ENCODE measurements at regions not wholly inside any gene's neighbourhood (a gene's known extent, or its start where the extent isn't known, plus 50 kb on each side); places are given as distances from the start of the nearest gene placed in this dataset.

- no peak for TF ChIP-seq EP300 (IDR thresholded peaks at IDR 0.05)
- no peak for TF ChIP-seq CTCF (IDR thresholded peaks at IDR 0.05)
- no peak for TF ChIP-seq POLR2AphosphoS5 (IDR thresholded peaks at IDR 0.05)
These were observed 133.7 kb upstream of the HSD17B12 start for GRCh38 chr11:43546561-43547429.

Measured in sigmoid colon (tissue), 4 donors.